ENCODE measurements at regions not wholly inside any gene's neighbourhood (a gene's known extent, or its start where the extent isn't known, plus 50 kb on each side); places are given as distances from the start of the nearest gene placed in this dataset.

GRCh38 chr6:169157197-169158148 is 96.2 kb downstream of the THBS2 start:
- Mint-ChIP-seq H3K36me3 (ENCODE audit: low read depth) (no peaks in the 10 kb centered on the region), H3K4me3 (no peak overlapping the region), H3K4me1 (no peaks in the 10 kb centered on the region), H3K27me3 (no peaks in the 10 kb centered on the region), H3K27ac (no peak overlapping the region), H3K9me3 (no peaks in the 10 kb centered on the region)
- DNase-seq: no peak
- POLR2A ChIA-PET: no interaction called here
- CTCF ChIA-PET: no interaction called here

GRCh38 chr6:169156793-169157147 is 96.9 kb downstream of the THBS2 start:
- DNase-seq: no peak
- CTCF ChIA-PET: no interaction called here
- Mint-ChIP-seq H3K4me3 (no peak overlapping the region), H3K27me3 (no peaks in the 10 kb centered on the region), H3K36me3 (ENCODE audit: low read depth) (no peaks in the 10 kb centered on the region), H3K4me1 (no peaks in the 10 kb centered on the region), H3K9me3 (no peaks in the 10 kb centered on the region), H3K27ac (no peak overlapping the region)
- POLR2A ChIA-PET: no interaction called here

- Mint-ChIP-seq H3K9me3 (no peaks in the 10 kb centered on the region), H3K27ac (no peak overlapping the region), H3K4me3 (no peak overlapping the region), H3K36me3 (ENCODE audit: low read depth) (no peaks in the 10 kb centered on the region), H3K4me1 (no peaks in the 10 kb centered on the region), H3K27me3 (no peaks in the 10 kb centered on the region)
- ChIA-PET CTCF (no interaction called here), POLR2A (no interaction called here)
- DNase-seq: no peak
Measured at GRCh38 chr6:169156108-169156792, 97.4 kb downstream of the THBS2 start.

GRCh38 chr6:169155481-169155880 is 98.2 kb downstream of the THBS2 start:
- Mint-ChIP-seq H3K4me1 (no peaks in the 10 kb centered on the region), H3K4me3 (no peak overlapping the region), H3K27me3 (no peaks in the 10 kb centered on the region), H3K36me3 (ENCODE audit: low read depth) (no peaks in the 10 kb centered on the region), H3K9me3 (no peaks in the 10 kb centered on the region), H3K27ac (no peak overlapping the region)
- POLR2A ChIA-PET: no interaction called here
- CTCF ChIA-PET: no interaction called here
- DNase-seq: no peak

GRCh38 chr6:169153401-169153800 is 100.2 kb downstream of the THBS2 start:
- H3K27me3 Mint-ChIP-seq: no peaks in the 10 kb centered on the region
- no peaks in the 10 kb centered on the region for H3K4me1 Mint-ChIP-seq
- H3K36me3 Mint-ChIP-seq (ENCODE audit: low read depth): no peaks in the 10 kb centered on the region
- no peak overlapping the region for H3K4me3 Mint-ChIP-seq
- ChIA-PET POLR2A (no interaction called here), CTCF (no interaction called here)
- no peak overlapping the region for H3K27ac Mint-ChIP-seq
- no peaks in the 10 kb centered on the region for H3K9me3 Mint-ChIP-seq
- DNase-seq: no peak

- H3K36me3 Mint-ChIP-seq (ENCODE audit: low read depth): no peaks in the 10 kb centered on the region
- H3K4me1 Mint-ChIP-seq: no peaks in the 10 kb centered on the region
- H3K27ac Mint-ChIP-seq: no peak overlapping the region
- H3K27me3 Mint-ChIP-seq: no peaks in the 10 kb centered on the region
- ChIA-PET CTCF (no interaction called here), POLR2A (no interaction called here)
- no peaks in the 10 kb centered on the region for H3K9me3 Mint-ChIP-seq
- no peak for DNase-seq
- no peak overlapping the region for H3K4me3 Mint-ChIP-seq
Measured at GRCh38 chr6:169146521-169146920, 107.1 kb downstream of the THBS2 start.

- Mint-ChIP-seq H3K27me3 (no peaks in the 10 kb centered on the region), H3K9me3 (no peaks in the 10 kb centered on the region), H3K27ac (no peak overlapping the region), H3K36me3 (ENCODE audit: low read depth) (no peaks in the 10 kb centered on the region), H3K4me3 (no peak overlapping the region), H3K4me1 (no peaks in the 10 kb centered on the region)
- ChIA-PET CTCF (no interaction called here), POLR2A (no interaction called here)
- no peak for DNase-seq
Measured at GRCh38 chr6:169145991-169146501, 107.6 kb downstream of the THBS2 start.

GRCh38 chr6:169145496-169145895 is 108.2 kb downstream of the THBS2 start:
- no peak overlapping the region for H3K4me3 Mint-ChIP-seq
- H3K9me3 Mint-ChIP-seq: no peaks in the 10 kb centered on the region
- H3K27me3 Mint-ChIP-seq: no peaks in the 10 kb centered on the region
- H3K4me1 Mint-ChIP-seq: no peaks in the 10 kb centered on the region
- POLR2A ChIA-PET: no interaction called here
- CTCF ChIA-PET: no interaction called here
- H3K36me3 Mint-ChIP-seq (ENCODE audit: low read depth): no peaks in the 10 kb centered on the region
- DNase-seq: no peak
- no peak overlapping the region for H3K27ac Mint-ChIP-seq

- Mint-ChIP-seq H3K27ac (no peak overlapping the region), H3K9me3 (no peaks in the 10 kb centered on the region), H3K4me1 (no peaks in the 10 kb centered on the region), H3K27me3 (no peaks in the 10 kb centered on the region), H3K4me3 (no peak overlapping the region), H3K36me3 (ENCODE audit: low read depth) (no peaks in the 10 kb centered on the region)
- ChIA-PET CTCF (no interaction called here), POLR2A (no interaction called here)
- DNase-seq: no peak
Measured at GRCh38 chr6:169144356-169144755, 109.3 kb downstream of the THBS2 start.

GRCh38 chr6:169142538-169142844 is 111.2 kb downstream of the THBS2 start:
- H3K4me3 Mint-ChIP-seq: no peak overlapping the region
- H3K9me3 Mint-ChIP-seq: no peaks in the 10 kb centered on the region
- ChIA-PET POLR2A (no interaction called here), CTCF (no interaction called here)
- no peaks in the 10 kb centered on the region for H3K27me3 Mint-ChIP-seq
- no peak overlapping the region for H3K27ac Mint-ChIP-seq
- H3K36me3 Mint-ChIP-seq (ENCODE audit: low read depth): no peaks in the 10 kb centered on the region
- DNase-seq: no peak
- H3K4me1 Mint-ChIP-seq: no peaks in the 10 kb centered on the region

- Mint-ChIP-seq H3K27ac (no peak overlapping the region), H3K4me3 (no peak overlapping the region), H3K27me3 (no peaks in the 10 kb centered on the region), H3K9me3 (no peaks in the 10 kb centered on the region), H3K4me1 (no peaks in the 10 kb centered on the region), H3K36me3 (ENCODE audit: low read depth) (no peaks in the 10 kb centered on the region)
- ChIA-PET CTCF (no interaction called here), POLR2A (no interaction called here)
- no peak for DNase-seq
Measured at GRCh38 chr6:169141671-169142537, 111.7 kb downstream of the THBS2 start.

- Mint-ChIP-seq H3K4me1 (no peaks in the 10 kb centered on the region), H3K9me3 (no peaks in the 10 kb centered on the region), H3K4me3 (no peak overlapping the region), H3K36me3 (ENCODE audit: low read depth) (no peaks in the 10 kb centered on the region), H3K27me3 (no peaks in the 10 kb centered on the region), H3K27ac (no peak overlapping the region)
- POLR2A ChIA-PET: no interaction called here
- CTCF ChIA-PET: no interaction called here
- no peak for DNase-seq
Measured at GRCh38 chr6:169140986-169141495, 112.6 kb downstream of the THBS2 start.

- CTCF ChIA-PET: no interaction called here
- DNase-seq: no peak
- H3K4me1 Mint-ChIP-seq: no peaks in the 10 kb centered on the region
- POLR2A ChIA-PET: no interaction called here
- H3K27ac Mint-ChIP-seq: no peak overlapping the region
- peaks cover 2% of the 10 kb centered on the region for H3K27me3 Mint-ChIP-seq
- H3K4me3 Mint-ChIP-seq: no peak overlapping the region
- H3K36me3 Mint-ChIP-seq (ENCODE audit: low read depth): no peaks in the 10 kb centered on the region
- no peaks in the 10 kb centered on the region for H3K9me3 Mint-ChIP-seq
Measured at GRCh38 chr6:169139179-169139971, 114.3 kb downstream of the THBS2 start.
